ENCODE measurements at regions not wholly inside any gene's neighbourhood (a gene's known extent, or its start where the extent isn't known, plus 50 kb on each side); places are given as distances from the start of the nearest gene placed in this dataset.

DNA sequence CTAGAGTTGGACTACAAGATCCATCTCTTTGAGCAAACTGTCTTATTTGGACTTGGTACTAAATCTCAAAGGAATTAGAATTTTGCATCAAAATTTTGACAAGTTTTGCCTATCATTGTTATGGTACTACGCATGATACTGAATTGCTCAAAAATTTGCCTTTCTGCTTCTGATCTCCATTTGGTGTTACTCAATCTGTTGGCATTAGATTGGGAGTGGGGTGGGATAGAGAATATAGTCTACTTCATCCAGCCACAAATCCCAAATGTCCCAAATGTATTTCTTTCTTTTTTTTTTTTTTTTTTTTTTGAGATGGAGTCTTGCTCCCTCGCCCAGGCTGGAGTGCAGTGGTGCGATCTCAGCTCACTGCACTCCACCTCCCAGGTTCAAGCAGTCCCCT, 204.8 kb downstream of the TANC2 start:
- TF ChIP-seq, protein P1, sequence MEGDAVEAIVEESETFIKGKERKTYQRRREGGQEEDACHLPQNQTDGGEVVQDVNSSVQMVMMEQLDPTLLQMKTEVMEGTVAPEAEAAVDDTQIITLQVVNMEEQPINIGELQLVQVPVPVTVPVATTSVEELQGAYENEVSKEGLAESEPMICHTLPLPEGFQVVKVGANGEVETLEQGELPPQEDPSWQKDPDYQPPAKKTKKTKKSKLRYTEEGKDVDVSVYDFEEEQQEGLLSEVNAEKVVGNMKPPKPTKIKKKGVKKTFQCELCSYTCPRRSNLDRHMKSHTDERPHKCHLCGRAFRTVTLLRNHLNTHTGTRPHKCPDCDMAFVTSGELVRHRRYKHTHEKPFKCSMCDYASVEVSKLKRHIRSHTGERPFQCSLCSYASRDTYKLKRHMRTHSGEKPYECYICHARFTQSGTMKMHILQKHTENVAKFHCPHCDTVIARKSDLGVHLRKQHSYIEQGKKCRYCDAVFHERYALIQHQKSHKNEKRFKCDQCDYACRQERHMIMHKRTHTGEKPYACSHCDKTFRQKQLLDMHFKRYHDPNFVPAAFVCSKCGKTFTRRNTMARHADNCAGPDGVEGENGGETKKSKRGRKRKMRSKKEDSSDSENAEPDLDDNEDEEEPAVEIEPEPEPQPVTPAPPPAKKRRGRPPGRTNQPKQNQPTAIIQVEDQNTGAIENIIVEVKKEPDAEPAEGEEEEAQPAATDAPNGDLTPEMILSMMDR (IDR thresholded peaks at IDR 0.05; ENCODE audit: low read depth, low read length) = no peak

DNA sequence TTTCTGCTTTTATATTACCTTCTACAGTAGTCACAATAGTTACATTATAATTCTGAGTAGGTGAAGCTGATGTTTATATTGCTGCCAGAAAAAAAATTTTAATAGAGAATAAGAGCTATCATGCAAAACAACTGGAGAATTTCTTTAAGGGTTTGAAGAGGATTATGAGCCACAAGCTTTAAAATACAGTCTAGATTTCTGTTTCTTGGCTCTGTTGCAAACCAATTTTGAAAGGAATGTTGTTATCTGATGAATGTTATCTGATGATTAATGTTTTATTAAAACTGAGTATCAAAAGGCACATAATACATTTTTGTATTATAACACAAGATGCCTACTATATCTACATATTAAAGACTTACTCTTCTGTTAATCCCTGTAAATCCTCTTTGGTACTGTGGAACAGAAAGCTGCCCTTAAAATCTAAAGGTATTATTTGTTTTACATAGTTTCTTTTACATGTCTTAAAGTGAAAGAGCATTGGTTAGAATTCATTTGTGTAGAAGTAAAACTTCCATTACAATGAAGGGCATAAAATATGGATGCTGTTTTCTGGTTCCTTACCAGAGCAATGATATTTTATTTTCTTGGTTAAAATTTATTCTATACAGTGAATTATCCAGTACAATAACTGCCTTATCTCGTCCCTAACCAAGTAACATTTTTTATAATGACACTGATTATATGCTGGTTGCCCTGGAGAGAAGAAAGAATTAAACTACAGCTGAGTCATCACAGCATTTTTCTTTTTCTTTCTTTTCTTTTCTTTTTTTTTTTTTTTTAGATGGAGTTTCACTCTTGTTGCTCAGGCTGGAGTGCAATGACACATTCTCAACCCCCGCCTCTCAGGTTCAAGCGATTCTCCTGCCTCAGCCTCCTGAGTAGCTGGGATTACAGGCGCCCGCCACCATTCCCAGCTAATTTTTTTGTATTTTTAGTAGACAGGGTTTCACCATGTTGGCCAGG, 205.7 kb downstream of the TANC2 start:
- in situ Hi-C loops (cut with HindIII; ENCODE audit: low sequenced_read_pairs) = no loop called here
- no peak overlapping the region for H3K4me3 ChIP-seq (ENCODE audit: low read depth, low read length)
- TF ChIP-seq, protein P1 (IDR thresholded peaks at IDR 0.05; ENCODE audit: low read depth, low read length) = no peak
- DNase-seq (ENCODE audit: low read depth, low spot score) = peak; percentile 77

More for the DNA sequence above, 204.8 kb downstream of the TANC2 start:
- in situ Hi-C loops (cut with HindIII; ENCODE audit: low sequenced_read_pairs) = no loop called here
- DNase-seq (ENCODE audit: low read depth, low spot score) = no peak
- H3K4me3 ChIP-seq (ENCODE audit: low read depth, low read length) = no peak overlapping the region

DNA sequence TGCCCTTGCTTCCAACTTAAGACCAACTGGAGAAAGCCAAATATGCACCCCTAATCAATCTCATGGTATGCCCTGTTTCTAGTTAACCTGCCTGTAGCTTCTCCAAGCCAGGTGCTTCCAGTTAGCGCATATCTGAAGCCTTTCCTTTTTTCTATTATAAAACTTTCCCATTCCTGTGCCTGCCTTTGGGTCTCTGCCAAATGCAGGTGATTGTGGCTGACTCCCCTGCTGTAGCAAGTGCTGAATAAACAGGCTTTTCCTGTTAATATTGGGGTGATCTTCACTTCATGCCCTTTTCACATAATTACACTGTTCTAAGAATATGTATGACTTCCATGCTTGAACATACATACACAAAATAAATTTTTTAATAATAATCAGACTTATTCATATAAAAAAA, 207.4 kb downstream of the TANC2 start:
- in situ Hi-C loops (cut with HindIII; ENCODE audit: low sequenced_read_pairs) = no loop called here
- TF ChIP-seq, protein P1 (IDR thresholded peaks at IDR 0.05; ENCODE audit: low read depth, low read length) = no peak
- no peak overlapping the region for H3K4me3 ChIP-seq (ENCODE audit: low read depth, low read length)
- DNase-seq (ENCODE audit: low read depth, low spot score) = no peak

DNA sequence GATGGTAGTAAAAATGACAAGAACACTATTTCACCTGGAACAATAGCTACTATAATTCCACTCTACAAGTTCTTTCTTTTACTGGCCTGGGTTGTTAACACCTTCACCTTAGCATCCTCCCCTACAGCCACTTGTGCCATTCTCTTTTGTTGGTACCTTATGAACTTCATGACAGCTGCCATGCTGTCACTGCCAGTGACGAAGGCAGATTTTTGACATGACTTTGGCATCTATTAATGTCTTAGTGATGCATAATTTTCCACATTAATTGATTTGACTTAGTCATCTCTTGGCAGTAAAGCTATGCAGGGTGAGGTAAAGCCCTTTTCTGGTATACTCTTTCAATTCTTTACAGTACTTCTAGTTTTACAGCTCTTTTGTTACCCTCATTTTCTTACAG, 207.9 kb downstream of the TANC2 start:
- DNase-seq (ENCODE audit: low read depth, low spot score) = peak; percentile 30
- no peak overlapping the region for H3K4me3 ChIP-seq (ENCODE audit: low read depth, low read length)
- TF ChIP-seq, protein P1 (IDR thresholded peaks at IDR 0.05; ENCODE audit: low read depth, low read length) = no peak
- in situ Hi-C loops (cut with HindIII; ENCODE audit: low sequenced_read_pairs) = no loop called here

DNA sequence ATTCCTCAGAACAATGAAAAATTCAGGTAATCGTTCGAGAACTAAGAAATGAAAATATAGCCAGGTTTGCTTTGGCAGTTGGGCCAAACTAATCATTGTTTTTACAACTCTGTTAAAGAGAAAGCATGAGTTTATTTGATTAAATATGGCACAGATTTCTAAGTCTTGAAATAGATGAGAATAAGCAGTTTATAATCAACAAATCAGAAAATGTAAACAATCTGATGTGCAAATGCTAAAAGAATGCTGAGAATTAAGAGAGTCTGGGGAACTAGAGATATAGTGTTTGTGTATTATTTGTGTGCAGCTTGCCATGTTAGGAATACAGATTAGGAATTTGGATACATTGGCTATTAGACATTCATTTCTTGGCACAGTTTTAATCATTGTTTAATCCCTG, 212.5 kb downstream of the TANC2 start:
- TF ChIP-seq, protein P1 (IDR thresholded peaks at IDR 0.05; ENCODE audit: low read depth, low read length) = no peak
- DNase-seq (ENCODE audit: low read depth, low spot score) = peak; percentile 9
- in situ Hi-C loops (cut with HindIII; ENCODE audit: low sequenced_read_pairs) = no loop called here
- H3K4me3 ChIP-seq (ENCODE audit: low read depth, low read length) = no peak overlapping the region

DNA sequence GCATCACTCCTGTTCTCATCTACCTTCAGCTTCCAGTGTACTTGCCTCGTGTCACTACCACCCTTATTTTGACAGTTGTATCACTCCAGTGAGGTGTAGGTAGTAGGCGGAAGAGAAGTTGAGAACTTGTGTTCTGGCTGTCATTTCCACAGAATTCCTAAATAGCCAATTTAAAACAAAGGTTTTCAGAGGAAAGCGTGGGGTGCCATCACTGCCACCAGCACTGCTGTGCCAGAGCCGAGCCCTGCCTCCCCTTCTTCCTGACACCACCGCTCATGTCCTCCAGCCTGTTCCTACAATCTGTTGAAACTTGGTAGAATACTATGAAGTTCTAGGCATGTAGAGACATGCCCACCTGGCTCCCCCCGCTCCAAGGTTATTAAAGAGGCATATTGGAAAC, 215.8 kb downstream of the TANC2 start:
- in situ Hi-C loops (cut with HindIII; ENCODE audit: low sequenced_read_pairs) = no loop called here

More for the DNA sequence above, 215.8 kb downstream of the TANC2 start:
- DNase-seq (ENCODE audit: low read depth, low spot score) = no peak
- TF ChIP-seq, protein P1 (IDR thresholded peaks at IDR 0.05; ENCODE audit: low read depth, low read length) = no peak
- H3K4me3 ChIP-seq (ENCODE audit: low read depth, low read length) = no peak overlapping the region

Data from astrocyte of the spinal cord (primary cell).